OCI-LY3 (cell line): ENCODE measurements at regions not wholly inside any gene's neighbourhood (a gene's known extent, or its start where the extent isn't known, plus 50 kb on each side); places are given as distances from the start of the nearest gene placed in this dataset.

Experiments used
- EZH2phosphoT487 ChIP-seq: fragments of 200-600 bp; shearing (Covaris generic); IDR thresholded peaks from 2 replicates; pipeline ENCODE4 v1.6.1; 2018; ENCODE audit warnings: antibody characterized with exemption, mixed run types, low read depth
- TF ChIP-seq, protein P1 (sequence below): fragments of 200-600, 300-600 bp; sonication (generic); IDR thresholded peaks from 2 replicates; pipeline ENCODE4 v1.5.1; 2014; ENCODE audit warnings: antibody characterized with exemption, low read length, low read depth

DNA sequence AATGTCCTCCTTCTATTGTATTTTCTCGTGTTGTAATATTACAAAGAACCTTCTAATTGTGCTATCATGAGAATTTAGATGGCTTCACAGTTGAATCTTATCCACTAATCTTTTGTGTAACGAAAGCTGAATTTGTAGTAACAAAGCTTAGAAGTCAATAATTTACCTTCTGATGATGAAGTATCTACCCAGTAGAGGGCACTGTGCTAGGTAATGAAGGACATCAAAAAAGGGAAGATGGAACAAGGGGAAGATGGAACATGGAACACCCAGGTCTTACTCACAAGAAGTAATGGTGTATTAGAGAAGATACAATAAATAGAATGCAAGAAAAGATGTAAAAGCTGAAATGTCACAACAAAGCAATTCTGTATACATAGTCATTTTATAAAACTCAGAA lies 131.0 kb upstream of the CCNG1 start:
- TF ChIP-seq, protein P1, sequence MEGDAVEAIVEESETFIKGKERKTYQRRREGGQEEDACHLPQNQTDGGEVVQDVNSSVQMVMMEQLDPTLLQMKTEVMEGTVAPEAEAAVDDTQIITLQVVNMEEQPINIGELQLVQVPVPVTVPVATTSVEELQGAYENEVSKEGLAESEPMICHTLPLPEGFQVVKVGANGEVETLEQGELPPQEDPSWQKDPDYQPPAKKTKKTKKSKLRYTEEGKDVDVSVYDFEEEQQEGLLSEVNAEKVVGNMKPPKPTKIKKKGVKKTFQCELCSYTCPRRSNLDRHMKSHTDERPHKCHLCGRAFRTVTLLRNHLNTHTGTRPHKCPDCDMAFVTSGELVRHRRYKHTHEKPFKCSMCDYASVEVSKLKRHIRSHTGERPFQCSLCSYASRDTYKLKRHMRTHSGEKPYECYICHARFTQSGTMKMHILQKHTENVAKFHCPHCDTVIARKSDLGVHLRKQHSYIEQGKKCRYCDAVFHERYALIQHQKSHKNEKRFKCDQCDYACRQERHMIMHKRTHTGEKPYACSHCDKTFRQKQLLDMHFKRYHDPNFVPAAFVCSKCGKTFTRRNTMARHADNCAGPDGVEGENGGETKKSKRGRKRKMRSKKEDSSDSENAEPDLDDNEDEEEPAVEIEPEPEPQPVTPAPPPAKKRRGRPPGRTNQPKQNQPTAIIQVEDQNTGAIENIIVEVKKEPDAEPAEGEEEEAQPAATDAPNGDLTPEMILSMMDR, result peak; percentile 68
- no peak for TF ChIP-seq EZH2phosphoT487
